HL-60 (cell line): ENCODE measurements at regions not wholly inside any gene's neighbourhood (a gene's known extent, or its start where the extent isn't known, plus 50 kb on each side); places are given as distances from the start of the nearest gene placed in this dataset.

ENCODE experiments used
- CTCF ChIP-seq: IDR thresholded peaks from one replicate; pipeline ENCODE4 v1.5.1; 2011; ENCODE audit warnings: low read length, control low read depth, inconsistent platforms; ENCODE audit not compliant: insufficient read depth
- GABPA ChIP-seq: IDR thresholded peaks from 2 replicates; pipeline ENCODE4 v1.6.1; 2012; ENCODE audit warnings: low read depth

- TF ChIP-seq GABPA (no peak), CTCF (no peak)
These were observed 108.8 kb upstream of the ASTN2 start for GRCh38 chr9:117523531-117524153.
